ENCODE measurements at regions not wholly inside any gene's neighbourhood (a gene's known extent, or its start where the extent isn't known, plus 50 kb on each side); places are given as distances from the start of the nearest gene placed in this dataset.

DNA sequence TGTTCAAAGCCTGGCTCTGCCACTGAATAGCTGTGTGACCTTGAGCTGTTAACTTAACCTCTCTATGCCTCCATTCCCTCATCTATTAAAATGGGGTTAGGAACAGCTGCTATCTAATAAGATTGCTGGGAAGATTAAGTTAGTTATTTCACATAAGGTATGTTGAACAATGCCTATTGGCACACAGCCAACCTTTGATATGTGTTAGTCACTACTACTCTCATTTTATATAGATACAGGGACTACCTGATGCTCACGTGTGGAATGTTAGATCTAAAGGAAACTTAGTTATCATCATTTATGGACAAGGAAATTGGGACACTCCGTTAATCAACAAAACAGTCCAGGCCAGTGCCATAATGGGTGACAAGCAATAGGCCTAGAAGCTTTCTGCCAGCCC is 332.4 kb upstream of the PPP2R3A start:
- TF ChIP-seq EP300 (IDR thresholded peaks at IDR 0.05; ENCODE audit: low read depth) (no peak), CTCF (IDR thresholded peaks at IDR 0.05) (no peak), POLR2A (IDR thresholded peaks at IDR 0.05) (no peak), POLR2AphosphoS5 (IDR thresholded peaks at IDR 0.05) (no peak)
